CMK (cell line): ENCODE measurements at regions not wholly inside any gene's neighbourhood (a gene's known extent, or its start where the extent isn't known, plus 50 kb on each side); places are given as distances from the start of the nearest gene placed in this dataset.

ENCODE experiments used
- DNase-seq: peaks from one replicate; pipeline ENCODE4 v3.0.0-alpha.2; 2010; ENCODE audit warnings: low read depth

DNA sequence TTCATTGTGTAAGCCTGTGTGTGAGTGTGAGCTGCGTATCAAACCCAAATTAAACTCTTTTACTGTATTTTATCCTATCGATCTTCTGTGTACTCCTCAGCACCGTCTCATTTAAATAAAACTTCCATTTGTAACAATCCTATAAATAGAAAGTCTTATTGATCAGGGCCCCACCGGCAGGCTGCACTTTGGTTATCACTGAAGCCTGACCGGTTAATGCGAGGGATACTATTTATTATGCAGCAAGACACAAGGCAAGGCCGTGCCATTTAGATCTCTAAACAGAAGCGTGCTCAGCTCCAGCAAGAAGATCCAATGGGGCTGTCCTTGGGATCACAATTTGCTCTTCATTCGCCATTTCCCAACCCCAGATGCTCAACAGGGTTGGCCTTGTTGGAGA lies 252.6 kb upstream of the TSHZ3 start:
- no peak for DNase-seq

GRCh38 chr19:31602548-31602947 lies 253.3 kb upstream of the TSHZ3 start:
- DNase-seq, result no peak

GRCh38 chr19:31604493-31605040 lies 255.3 kb upstream of the TSHZ3 start:
- no peak for DNase-seq

GRCh38 chr19:31610018-31610417 lies 260.8 kb upstream of the TSHZ3 start:
- no peak for DNase-seq

- DNase-seq, result no peak
Observed at GRCh38 chr19:31611046-31611877, 262.0 kb upstream of the TSHZ3 start.

DNA sequence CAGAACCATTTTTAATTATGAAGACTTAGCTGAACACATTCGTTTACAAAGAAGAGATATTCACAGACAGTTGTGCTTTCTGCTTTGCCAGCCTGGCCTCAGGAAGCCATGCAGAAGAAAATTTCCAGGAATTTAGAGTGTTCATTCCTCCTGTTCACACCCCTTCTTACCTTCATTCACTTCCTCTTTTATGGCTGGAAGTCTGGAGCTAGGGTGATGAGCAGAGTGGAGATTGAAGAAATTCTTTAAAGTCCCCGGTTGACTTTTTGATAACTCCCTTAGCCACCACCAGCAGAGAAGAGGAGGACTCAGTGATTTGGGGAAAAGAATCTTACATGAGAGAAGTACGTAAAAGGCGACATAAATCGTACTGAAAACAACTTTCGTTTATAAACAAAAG lies 263.6 kb upstream of the TSHZ3 start:
- no peak for DNase-seq

GRCh38 chr19:31613683-31614219 lies 264.5 kb upstream of the TSHZ3 start:
- DNase-seq, result no peak

DNA sequence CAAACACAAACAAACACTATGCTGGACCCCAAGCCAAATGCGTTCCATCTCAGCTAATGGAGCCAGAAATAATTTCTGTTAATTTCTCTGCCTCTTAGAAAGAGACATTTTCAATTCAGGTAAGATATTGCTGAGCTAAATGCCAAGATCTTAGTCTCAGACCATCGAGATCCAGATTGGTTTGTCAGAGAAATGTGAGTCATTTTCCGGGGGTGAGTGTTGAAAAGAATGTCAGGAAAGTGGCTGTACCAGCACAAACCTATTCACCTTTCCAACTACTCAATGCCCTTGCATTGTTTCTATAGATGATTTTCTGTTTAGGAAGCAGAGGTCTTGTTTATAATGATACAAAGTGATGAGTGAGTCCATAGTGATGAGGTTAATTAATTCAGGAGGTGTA lies 266.8 kb upstream of the TSHZ3 start:
- DNase-seq, result no peak

DNA sequence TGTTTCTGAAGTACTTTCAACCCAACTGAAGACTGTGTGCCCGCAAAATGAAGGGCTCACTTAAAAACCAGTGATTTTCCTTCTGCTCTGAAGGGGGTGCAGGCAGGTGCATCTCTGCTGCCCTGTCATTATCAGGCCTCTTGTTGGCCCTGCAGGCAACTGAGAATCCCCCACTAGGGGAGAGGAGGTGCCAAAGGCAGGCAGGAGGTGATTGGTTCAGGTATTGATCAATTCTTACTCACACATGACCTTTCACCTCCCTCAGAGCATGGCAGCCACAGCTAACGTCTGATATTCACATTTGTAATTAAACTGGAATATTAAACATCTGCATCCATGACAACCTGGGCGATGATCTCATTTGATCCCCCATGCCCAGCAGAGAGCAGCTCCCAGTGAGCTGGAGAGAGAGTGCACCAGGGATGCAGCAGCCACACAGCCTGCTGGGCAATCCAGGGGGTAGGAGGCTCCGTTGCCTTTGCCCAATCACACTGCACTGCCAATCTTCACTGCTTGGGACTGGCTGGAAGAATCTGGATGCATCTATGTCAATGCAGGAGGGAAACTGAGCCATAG lies 267.9 kb upstream of the TSHZ3 start:
- DNase-seq, result no peak

GRCh38 chr19:31625056-31625455 lies 275.8 kb upstream of the TSHZ3 start:
- no peak for DNase-seq

DNA sequence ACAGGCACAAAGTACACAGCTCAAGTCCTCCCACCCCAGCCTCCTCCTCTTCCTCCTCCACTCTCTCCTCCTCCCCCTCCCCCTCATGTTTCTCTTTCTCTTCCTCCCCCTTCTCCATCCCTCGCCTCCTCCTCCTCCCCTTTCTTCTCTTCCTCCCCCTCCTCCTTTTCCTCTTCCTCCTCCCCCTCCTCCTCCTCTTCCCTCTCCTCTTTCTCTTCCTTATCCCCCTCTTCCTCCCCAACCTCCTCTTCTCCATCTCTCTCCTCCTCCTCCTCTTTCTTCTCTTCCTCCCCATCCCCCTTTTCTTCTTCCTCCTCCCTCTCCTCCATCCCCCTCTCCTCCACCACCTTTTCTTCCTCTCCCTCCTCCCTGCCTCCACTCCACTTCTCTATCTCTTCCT lies 276.3 kb upstream of the TSHZ3 start:
- no peak for DNase-seq

- no peak for DNase-seq
Observed at GRCh38 chr19:31626941-31627340, 277.7 kb upstream of the TSHZ3 start.

DNA sequence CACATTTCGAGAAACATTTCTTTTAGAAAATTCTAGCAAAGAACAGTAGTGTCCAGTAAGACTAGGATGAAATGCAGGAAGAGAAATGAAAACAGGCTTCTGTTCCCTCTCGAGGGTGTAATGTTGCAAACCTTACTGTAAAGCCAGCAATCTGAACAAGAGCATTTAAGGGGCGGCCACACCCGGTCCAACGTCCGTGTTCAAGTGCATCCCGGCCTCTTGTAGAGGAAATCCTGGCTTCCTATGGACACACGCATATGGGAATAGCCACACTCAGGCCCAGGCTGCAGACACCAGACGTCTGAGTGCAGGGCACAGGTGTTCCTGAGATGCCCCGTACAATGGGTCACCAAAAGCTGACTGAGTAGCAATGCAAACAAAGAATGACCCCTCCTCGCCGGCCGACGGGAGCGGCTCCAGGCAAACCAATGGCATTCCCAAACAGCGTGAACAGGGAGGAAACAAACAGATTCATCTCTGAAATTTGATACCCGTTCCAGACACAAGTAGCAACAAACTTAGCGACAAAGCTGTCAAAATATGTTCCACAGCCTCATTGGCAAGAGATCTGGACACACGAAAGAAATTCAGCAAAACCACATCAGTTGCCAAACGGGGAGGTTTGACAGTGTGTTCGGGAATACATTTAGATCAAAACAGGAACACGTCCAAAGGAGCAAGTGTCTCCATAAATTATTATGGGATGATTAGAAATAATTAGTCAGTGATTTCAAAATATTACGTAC lies 278.6 kb upstream of the TSHZ3 start:
- no peak for DNase-seq

- no peak for DNase-seq
Observed at GRCh38 chr19:31629579-31630363, 280.5 kb upstream of the TSHZ3 start.

- no peak for DNase-seq
Observed at GRCh38 chr19:31633014-31633413, 283.8 kb upstream of the TSHZ3 start.

GRCh38 chr19:31639306-31639705 lies 290.1 kb upstream of the TSHZ3 start:
- no peak for DNase-seq

- DNase-seq, result no peak
Observed at GRCh38 chr19:31641591-31641990, 292.4 kb upstream of the TSHZ3 start.

- DNase-seq, result no peak
Observed at GRCh38 chr19:31648347-31648746, 299.1 kb upstream of the TSHZ3 start.

DNA sequence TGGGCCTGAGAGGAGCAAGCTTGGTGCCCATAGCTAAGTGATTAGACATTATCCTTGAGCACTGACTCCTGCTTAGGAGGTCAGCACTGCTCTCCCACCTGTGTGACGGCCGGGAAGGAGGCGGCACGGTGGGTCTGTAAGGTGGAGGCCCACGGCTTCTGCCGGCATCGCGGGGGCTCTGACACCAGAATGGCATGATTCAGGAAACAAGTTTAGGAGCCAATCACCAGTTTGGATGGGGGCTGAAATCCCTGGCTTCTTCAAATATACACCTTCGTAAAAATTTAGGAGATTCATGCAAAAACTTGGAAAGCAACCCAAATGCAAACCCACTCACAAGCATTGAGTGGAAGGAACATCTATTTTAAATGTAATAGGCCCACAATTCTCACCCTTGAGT lies 307.3 kb upstream of the TSHZ3 start:
- no peak for DNase-seq

GRCh38 chr19:31658993-31659896 lies 310.0 kb upstream of the TSHZ3 start:
- no peak for DNase-seq

- DNase-seq, result no peak
Observed at GRCh38 chr19:31659897-31660210, 310.6 kb upstream of the TSHZ3 start.
